ENCODE measurements at regions not wholly inside any gene's neighbourhood (a gene's known extent, or its start where the extent isn't known, plus 50 kb on each side); places are given as distances from the start of the nearest gene placed in this dataset.

DNA sequence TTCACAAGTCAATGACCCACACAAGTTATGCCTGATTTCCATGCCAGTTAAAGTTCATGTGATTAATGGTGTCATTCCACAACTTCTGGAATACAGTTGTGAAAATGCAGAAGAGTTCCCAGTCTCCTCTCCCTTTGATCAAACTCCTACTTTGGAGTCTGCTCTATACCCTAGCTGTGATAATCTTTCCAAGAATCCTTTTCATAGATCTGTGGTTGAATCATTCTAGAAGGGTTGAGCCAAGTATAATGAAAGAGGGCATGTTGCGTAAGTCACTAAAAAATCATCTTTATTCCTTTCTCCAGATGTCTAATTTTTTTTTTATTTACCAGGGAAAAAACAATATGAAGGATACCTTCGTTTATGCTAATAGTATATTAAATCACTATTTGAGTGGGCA, 89.7 kb upstream of the CARD18 start:
- no peak for TF ChIP-seq POLR2A (IDR thresholded peaks at IDR 0.05)
- TF ChIP-seq, protein P1, sequence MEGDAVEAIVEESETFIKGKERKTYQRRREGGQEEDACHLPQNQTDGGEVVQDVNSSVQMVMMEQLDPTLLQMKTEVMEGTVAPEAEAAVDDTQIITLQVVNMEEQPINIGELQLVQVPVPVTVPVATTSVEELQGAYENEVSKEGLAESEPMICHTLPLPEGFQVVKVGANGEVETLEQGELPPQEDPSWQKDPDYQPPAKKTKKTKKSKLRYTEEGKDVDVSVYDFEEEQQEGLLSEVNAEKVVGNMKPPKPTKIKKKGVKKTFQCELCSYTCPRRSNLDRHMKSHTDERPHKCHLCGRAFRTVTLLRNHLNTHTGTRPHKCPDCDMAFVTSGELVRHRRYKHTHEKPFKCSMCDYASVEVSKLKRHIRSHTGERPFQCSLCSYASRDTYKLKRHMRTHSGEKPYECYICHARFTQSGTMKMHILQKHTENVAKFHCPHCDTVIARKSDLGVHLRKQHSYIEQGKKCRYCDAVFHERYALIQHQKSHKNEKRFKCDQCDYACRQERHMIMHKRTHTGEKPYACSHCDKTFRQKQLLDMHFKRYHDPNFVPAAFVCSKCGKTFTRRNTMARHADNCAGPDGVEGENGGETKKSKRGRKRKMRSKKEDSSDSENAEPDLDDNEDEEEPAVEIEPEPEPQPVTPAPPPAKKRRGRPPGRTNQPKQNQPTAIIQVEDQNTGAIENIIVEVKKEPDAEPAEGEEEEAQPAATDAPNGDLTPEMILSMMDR (IDR thresholded peaks at IDR 0.05), result no peak
